ENCODE measurements at regions not wholly inside any gene's neighbourhood (a gene's known extent, or its start where the extent isn't known, plus 50 kb on each side); places are given as distances from the start of the nearest gene placed in this dataset.

- TF ChIP-seq TERF1 (CRISPR knock-in tag; IDR thresholded peaks at IDR 0.05) = no peak
- TF ChIP-seq SNAPC4 (CRISPR knock-in tag; IDR thresholded peaks at IDR 0.05) = no peak
- no peak for TF ChIP-seq ZNF891 (CRISPR knock-in tag; IDR thresholded peaks at IDR 0.05)
- no peak for TF ChIP-seq ZNF530 (CRISPR knock-in tag; IDR thresholded peaks at IDR 0.05; ENCODE audit: low read depth)
- no peak for TF ChIP-seq ZFP37 (CRISPR knock-in tag; IDR thresholded peaks at IDR 0.05; ENCODE audit: borderline replicate concordance)
- no peak for TF ChIP-seq SMARCE1 (IDR thresholded peaks at IDR 0.05; ENCODE audit: borderline replicate concordance)
- TF ChIP-seq ZBTB25 (CRISPR knock-in tag; IDR thresholded peaks at IDR 0.05) = no peak
- TF ChIP-seq IRX3 (CRISPR knock-in tag; IDR thresholded peaks at IDR 0.05; ENCODE audit: borderline replicate concordance, low read depth) = no peak
These were observed 98.1 kb upstream of the NAMPT start (continued) for GRCh38 chr7:106382929-106383328.

All from HepG2 (cell line).